Upper lobe of left lung (tissue), 4 donors: ENCODE measurements at regions not wholly inside any gene's neighbourhood (a gene's known extent, or its start where the extent isn't known, plus 50 kb on each side); places are given as distances from the start of the nearest gene placed in this dataset.

ENCODE experiments used
- CTCF ChIP-seq, 6 experiments: fragments of 450-650 bp in 4 of 6; fragments of 200-600 bp in 2 of 6; sonication (generic) in 2 of 6; IDR thresholded peaks; one replicate each; pipeline ENCODE4 v1.5.1; 2016 to 2019; ENCODE audit warnings: antibody characterized with exemption in 6 of 6
- EP300 ChIP-seq, 4 donors: sonication (generic); formaldehyde crosslinking; IDR thresholded peaks; one replicate each; pipeline ENCODE4 v1.5.1; 2017; ENCODE audit warnings: antibody characterized with exemption in 4 of 4, control low read depth in 2 of 4
- POLR2A ChIP-seq, 4 donors: fragments of 450-650 bp; IDR thresholded peaks; one replicate each; pipeline ENCODE4 v1.5.1; 2016 to 2017; ENCODE audit warnings: antibody characterized with exemption in 4 of 4, mild to moderate bottlenecking in 2 of 4

GRCh38 chr16:64656471-64656870, 465.4 kb downstream of the CDH11 start:
- TF ChIP-seq CTCF (IDR thresholded peaks at IDR 0.05) (no peak), POLR2A (IDR thresholded peaks at IDR 0.05) (no peak), EP300 (IDR thresholded peaks at IDR 0.05) (no peak)
